ENCODE measurements at regions not wholly inside any gene's neighbourhood (a gene's known extent, or its start where the extent isn't known, plus 50 kb on each side); places are given as distances from the start of the nearest gene placed in this dataset.

- TF ChIP-seq CREB1 (IDR thresholded peaks at IDR 0.05; ENCODE audit: low read depth) (no peak), ZBTB7A (IDR thresholded peaks at IDR 0.05; ENCODE audit: low read depth) (no peak), TCF12 (IDR thresholded peaks at IDR 0.05; ENCODE audit: low read depth) (no peak), CEBPB (IDR thresholded peaks at IDR 0.05) (no peak), YY1 (IDR thresholded peaks at IDR 0.05; ENCODE audit: low read depth) (no peak), EGR1 (IDR thresholded peaks at IDR 0.05) (no peak), TEAD4 (IDR thresholded peaks at IDR 0.05) (no peak), REST (IDR thresholded peaks at IDR 0.05; ENCODE audit: low read depth) (no peak), NFIC (IDR thresholded peaks at IDR 0.05) (no peak), USF1 (IDR thresholded peaks at IDR 0.05) (no peak), EP300 (IDR thresholded peaks at IDR 0.05; ENCODE audit: borderline replicate concordance) (no peak), TAF1 (IDR thresholded peaks at IDR 0.05; ENCODE audit: low read depth) (no peak), FOXM1 (IDR thresholded peaks at IDR 0.05; ENCODE audit: borderline replicate concordance, low read depth) (no peak), RAD21 (IDR thresholded peaks at IDR 0.05; ENCODE audit: low read depth) (no peak)
- TF ChIP-seq, protein P1, sequence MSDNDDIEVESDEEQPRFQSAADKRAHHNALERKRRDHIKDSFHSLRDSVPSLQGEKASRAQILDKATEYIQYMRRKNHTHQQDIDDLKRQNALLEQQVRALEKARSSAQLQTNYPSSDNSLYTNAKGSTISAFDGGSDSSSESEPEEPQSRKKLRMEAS (IDR thresholded peaks at IDR 0.05): no peak
Observed at GRCh38 chr12:58189893-58190292, 248.5 kb downstream of the ATP23 start.

DNA sequence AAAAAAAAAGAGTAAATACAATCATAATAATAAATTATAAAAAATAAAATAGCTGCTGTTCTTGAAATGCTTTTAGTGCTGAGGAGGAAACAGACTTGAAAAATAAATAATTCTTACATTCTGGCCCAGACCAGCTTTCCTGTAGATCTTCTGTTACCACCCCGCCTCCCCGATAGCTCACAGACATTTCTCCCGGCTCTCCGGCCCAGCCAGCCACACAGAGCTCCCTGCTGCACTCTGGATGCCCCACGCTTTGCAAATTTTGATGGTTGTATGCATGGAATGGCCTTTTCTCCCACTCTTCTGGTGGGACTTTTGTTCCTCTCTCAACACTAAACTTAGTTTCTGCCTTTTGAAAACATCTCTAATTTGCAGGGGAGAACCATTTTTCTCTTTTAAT, 249.3 kb downstream of the ATP23 start:
- TF ChIP-seq REST (IDR thresholded peaks at IDR 0.05; ENCODE audit: low read depth) (no peak), CEBPB (IDR thresholded peaks at IDR 0.05) (no peak), TCF12 (IDR thresholded peaks at IDR 0.05; ENCODE audit: low read depth) (no peak), TEAD4 (IDR thresholded peaks at IDR 0.05) (no peak), RAD21 (IDR thresholded peaks at IDR 0.05; ENCODE audit: low read depth) (no peak), EP300 (IDR thresholded peaks at IDR 0.05; ENCODE audit: borderline replicate concordance) (no peak), TAF1 (IDR thresholded peaks at IDR 0.05; ENCODE audit: low read depth) (no peak)

- TF ChIP-seq YY1 (IDR thresholded peaks at IDR 0.05; ENCODE audit: low read depth) (no peak), CREB1 (IDR thresholded peaks at IDR 0.05; ENCODE audit: low read depth) (no peak), REST (IDR thresholded peaks at IDR 0.05; ENCODE audit: low read depth) (no peak), TAF1 (IDR thresholded peaks at IDR 0.05; ENCODE audit: low read depth) (no peak), NFIC (IDR thresholded peaks at IDR 0.05) (no peak), RAD21 (IDR thresholded peaks at IDR 0.05; ENCODE audit: low read depth) (no peak), EP300 (IDR thresholded peaks at IDR 0.05; ENCODE audit: borderline replicate concordance) (no peak), USF1 (IDR thresholded peaks at IDR 0.05) (no peak), FOXM1 (IDR thresholded peaks at IDR 0.05; ENCODE audit: borderline replicate concordance, low read depth) (no peak), TCF12 (IDR thresholded peaks at IDR 0.05; ENCODE audit: low read depth) (no peak), TEAD4 (IDR thresholded peaks at IDR 0.05) (no peak), ZBTB7A (IDR thresholded peaks at IDR 0.05; ENCODE audit: low read depth) (no peak), CEBPB (IDR thresholded peaks at IDR 0.05) (no peak), EGR1 (IDR thresholded peaks at IDR 0.05) (no peak)
- TF ChIP-seq, protein P1 (IDR thresholded peaks at IDR 0.05): no peak
Observed at GRCh38 chr12:58196971-58197370, 255.6 kb downstream of the ATP23 start.

DNA sequence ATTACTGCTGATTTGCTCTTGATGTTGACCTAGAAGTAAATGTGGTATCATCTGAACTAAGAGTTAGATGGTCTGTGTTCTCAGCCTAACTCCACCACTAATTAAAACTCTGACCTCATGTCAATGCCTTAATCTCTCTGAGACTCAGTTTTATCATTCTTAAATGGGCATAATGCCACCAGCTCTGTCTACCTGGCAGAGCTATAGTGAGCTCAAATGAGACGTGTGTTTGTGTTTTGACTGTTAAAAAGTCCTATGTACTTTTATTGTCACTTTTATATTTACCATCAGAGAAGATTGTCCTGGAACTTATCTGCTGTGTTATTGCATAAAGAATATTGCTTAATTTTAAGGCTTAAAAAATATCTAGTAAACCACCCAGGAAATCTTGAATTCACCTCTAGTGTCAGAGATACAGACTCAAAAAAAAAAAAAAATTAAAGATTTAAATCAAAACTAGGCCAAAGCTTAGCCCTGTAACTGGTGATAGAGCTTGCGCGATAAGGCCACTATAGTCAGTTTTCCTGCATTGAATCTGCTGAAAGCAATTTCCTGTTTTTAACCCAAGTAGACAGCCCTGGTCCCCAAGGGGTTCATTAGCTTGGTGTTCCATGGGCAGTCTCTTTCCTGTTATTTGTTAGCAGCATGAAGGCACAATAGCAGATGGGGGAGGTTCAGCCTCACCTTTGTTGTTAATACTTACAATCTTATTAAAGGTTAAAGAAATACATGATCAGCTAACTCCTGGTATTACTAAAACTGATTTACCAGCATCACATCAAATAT, 261.8 kb downstream of the ATP23 start:
- TF ChIP-seq EP300 (IDR thresholded peaks at IDR 0.05; ENCODE audit: borderline replicate concordance): no peak
- TF ChIP-seq ZBTB7A (IDR thresholded peaks at IDR 0.05; ENCODE audit: low read depth): no peak
- TF ChIP-seq EGR1 (IDR thresholded peaks at IDR 0.05): no peak
- no peak for TF ChIP-seq YY1 (IDR thresholded peaks at IDR 0.05; ENCODE audit: low read depth)
- no peak for TF ChIP-seq FOXM1 (IDR thresholded peaks at IDR 0.05; ENCODE audit: borderline replicate concordance, low read depth)
- no peak for TF ChIP-seq USF1 (IDR thresholded peaks at IDR 0.05)
- no peak for TF ChIP-seq TCF12 (IDR thresholded peaks at IDR 0.05; ENCODE audit: low read depth)
- no peak for TF ChIP-seq REST (IDR thresholded peaks at IDR 0.05; ENCODE audit: low read depth)
- no peak for TF ChIP-seq RAD21 (IDR thresholded peaks at IDR 0.05; ENCODE audit: low read depth)
- TF ChIP-seq TAF1 (IDR thresholded peaks at IDR 0.05; ENCODE audit: low read depth): no peak
- TF ChIP-seq TEAD4 (IDR thresholded peaks at IDR 0.05): no peak
- no peak for TF ChIP-seq CREB1 (IDR thresholded peaks at IDR 0.05; ENCODE audit: low read depth)
- TF ChIP-seq NFIC (IDR thresholded peaks at IDR 0.05): no peak
- TF ChIP-seq, protein P1 (IDR thresholded peaks at IDR 0.05): no peak

Data from Ishikawa (cell line).